Raji (cell line): ENCODE measurements at regions not wholly inside any gene's neighbourhood (a gene's known extent, or its start where the extent isn't known, plus 50 kb on each side); places are given as distances from the start of the nearest gene placed in this dataset.
A peak's percentile ranks its signal among the peaks of the same experiment; 100 is the strongest.

Experiments
- POLR2A ChIP-seq: IDR thresholded peaks from 2 replicates; pipeline ENCODE4 v1.6.1; 2011; ENCODE audit warnings: low read depth, low read length, control low read depth; ENCODE audit not compliant: insufficient read depth

GRCh38 chr17:77321649-77322513 lies 181.1 kb downstream of the SEC14L1 start:
- no peak for TF ChIP-seq POLR2A

GRCh38 chr17:77322514-77323412 lies 182.0 kb downstream of the SEC14L1 start:
- TF ChIP-seq POLR2A, result no peak

DNA sequence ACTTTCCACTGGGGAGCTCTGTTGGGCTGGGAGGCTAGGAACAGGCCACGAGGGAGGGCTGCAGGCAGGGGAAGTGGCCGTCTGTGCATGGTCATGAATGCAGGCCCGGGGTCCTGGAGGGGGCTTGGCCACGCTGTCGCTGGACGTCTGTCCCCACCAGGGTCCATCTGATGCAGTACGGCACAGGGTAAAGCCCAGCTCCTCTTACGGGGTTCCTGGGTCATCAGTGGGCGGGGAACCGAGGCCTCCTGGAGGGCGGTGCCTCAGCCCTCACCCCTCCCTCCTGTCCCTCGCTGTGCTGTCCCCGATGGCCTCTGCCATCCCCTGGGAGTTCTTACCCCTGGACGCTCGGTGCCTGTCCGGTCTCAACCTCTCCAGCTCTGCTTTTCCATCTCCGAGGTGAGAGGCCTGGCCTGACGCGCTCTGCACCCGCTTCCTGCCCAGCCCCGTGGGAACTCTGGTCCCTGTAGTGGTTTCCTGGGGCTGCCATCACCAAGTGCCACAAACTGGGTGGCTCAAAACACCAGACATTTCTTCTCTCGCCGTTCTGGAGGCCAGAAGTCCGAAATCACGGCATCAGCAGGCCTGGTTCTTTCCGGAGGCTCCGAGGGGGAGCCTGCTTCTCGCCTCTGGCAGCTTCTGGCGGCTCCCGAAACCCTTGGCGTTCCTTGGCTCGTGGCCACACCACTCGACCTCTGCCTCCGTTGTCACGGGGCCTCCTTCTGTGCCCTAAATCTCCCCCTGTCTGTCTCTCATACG lies 182.8 kb downstream of the SEC14L1 start:
- no peak for TF ChIP-seq POLR2A

GRCh38 chr17:77324227-77324626 lies 183.5 kb downstream of the SEC14L1 start:
- TF ChIP-seq POLR2A, result no peak

- TF ChIP-seq POLR2A, result no peak
These were observed 184.9 kb downstream of the SEC14L1 start for GRCh38 chr17:77325577-77326075.

GRCh38 chr17:77326076-77326591 lies 185.4 kb downstream of the SEC14L1 start:
- TF ChIP-seq POLR2A, result no peak

DNA sequence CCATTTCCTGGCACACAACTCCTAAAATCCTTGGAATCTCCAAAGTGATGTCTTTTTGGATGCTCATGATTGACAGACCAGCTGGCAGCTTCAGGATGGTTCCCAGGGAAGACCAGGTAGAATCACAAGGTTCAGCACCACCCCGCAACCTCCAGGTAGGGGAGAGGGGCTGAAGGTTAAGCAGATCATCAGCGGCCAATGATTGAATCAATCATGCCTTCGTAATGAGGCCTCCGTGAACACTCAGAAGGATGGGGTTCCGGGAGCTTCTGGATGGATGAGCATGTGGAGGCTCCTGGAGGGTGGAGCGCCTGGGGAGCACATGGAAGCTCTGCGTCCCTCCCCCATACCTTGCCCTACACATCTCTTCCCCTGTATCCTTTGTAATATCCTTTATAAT lies 185.9 kb downstream of the SEC14L1 start:
- TF ChIP-seq POLR2A, result no peak

DNA sequence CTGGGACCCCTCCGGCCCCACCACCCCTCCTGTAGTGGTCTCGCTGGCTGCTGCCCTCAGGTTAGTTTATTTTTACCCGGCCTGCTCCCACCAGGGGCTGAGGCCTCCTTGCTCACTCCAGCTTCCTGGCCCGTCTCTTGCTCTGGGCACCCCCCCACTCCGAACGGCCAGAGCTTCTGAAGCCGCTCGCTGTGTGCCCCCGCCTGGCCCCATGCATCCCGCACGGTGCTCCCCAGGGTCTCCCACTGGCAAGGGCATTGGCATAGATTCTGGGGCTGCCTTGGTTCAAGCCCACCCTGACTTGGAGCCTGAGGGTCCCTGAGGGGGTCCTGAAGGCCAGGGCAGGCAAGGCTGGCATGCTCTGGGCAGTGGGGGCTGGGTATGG lies 186.4 kb downstream of the SEC14L1 start:
- no peak for TF ChIP-seq POLR2A

DNA sequence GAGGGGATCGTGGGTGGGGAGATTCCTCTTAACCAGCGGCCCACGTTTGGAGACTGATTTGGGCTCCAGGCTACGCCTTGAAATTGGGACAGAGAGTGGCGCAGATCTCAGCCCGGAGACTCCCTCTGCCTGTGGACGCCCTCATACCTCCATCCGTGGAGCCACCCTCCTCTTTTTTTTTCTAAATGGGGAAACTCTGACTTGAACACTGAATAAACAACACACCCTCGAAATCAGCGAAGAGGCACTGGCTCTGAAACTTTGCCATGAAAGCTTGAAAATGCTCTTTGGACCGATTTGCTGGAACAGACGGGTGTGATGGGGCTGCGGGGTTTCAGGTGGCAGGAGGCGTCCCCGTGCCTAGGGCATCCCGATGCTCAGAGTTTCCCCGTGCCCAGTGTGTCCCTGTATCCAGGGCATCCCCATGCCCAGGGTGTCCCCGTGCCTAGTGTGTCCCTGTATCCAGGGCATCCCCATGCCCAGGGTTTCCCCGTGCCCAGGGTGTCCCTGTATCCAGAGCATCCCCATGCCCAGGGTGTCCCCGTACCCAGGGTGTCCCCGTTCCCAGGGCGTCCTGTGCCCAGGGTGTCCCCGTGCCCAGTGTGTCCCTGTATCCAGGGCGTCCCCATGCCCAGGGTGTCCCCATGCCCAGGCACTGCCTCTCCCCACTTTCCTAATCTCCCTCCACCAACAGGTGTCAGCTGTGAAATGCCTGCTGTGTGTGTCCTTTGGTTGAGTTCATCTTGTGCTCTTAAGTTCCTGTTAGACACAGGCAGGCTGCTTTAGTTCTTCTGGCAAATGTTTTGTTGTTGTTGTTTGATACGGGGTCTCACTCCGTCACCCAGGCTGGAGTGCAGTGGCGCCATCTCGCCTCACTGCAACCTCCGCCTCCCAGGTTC lies 187.0 kb downstream of the SEC14L1 start:
- TF ChIP-seq POLR2A, result no peak

- no peak for TF ChIP-seq POLR2A
These were observed 188.3 kb downstream of the SEC14L1 start for GRCh38 chr17:77328823-77329740.

DNA sequence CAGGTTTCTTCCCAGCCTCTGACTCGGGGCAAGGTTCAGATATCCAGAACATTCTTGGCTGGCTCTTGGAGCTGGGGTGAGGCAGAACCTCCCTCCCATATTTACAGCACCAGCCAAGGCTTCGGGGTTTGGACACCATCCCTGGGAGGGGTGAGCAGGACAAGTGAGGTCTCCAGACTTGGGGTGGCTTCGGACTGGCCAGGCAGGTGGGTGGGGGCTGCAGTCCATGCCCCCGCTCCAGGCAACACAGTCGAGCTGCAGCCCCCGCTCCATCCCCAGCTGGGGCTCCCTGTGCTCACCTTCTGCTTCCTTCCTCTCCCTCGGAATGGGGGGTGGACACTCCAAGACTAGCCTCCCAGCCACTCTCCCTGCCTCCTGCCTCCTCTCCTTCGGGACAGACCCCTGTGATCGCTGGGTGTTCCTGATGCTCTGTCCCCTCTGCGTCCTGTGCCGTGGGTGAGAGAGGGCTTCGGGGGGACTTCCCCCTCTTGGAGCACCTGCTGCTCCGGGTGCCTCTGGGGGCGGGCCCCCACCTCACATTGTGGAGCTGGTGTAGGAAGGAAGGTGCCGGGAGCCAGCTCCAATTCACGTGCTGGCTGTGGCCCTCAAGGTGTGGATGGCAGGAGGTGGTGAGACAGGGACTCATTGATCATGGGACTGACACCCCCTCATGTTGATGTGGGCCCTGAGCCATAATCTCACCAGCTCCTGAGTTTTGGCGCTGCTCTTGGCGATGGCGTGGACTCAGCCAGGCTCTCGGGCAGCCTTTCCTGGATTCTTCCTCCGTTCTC lies 189.2 kb downstream of the SEC14L1 start:
- TF ChIP-seq POLR2A, result no peak

DNA sequence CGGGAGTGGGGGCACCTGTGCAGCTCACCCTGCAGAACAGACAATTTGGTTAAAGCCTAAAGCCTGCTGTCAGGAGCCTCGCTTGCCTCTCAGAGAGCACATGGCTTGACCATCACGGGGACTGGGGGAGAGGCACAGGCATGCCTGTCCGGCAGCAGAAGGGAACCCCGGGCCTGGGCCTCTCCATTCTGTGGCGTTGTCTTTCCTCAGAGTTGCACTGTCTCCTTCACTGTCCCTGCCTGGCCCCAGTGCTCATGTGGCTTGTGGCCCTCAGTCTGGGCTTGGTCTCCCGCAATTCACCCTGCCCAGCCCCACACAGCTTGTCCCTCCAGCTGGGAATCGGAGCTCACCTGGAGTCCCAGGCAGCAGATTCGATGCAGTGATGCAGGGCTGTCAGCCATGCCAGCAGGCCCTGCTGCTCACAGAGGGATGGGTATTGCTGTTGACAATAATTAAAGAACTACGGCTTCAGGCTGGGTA lies 189.9 kb downstream of the SEC14L1 start:
- no peak for TF ChIP-seq POLR2A

DNA sequence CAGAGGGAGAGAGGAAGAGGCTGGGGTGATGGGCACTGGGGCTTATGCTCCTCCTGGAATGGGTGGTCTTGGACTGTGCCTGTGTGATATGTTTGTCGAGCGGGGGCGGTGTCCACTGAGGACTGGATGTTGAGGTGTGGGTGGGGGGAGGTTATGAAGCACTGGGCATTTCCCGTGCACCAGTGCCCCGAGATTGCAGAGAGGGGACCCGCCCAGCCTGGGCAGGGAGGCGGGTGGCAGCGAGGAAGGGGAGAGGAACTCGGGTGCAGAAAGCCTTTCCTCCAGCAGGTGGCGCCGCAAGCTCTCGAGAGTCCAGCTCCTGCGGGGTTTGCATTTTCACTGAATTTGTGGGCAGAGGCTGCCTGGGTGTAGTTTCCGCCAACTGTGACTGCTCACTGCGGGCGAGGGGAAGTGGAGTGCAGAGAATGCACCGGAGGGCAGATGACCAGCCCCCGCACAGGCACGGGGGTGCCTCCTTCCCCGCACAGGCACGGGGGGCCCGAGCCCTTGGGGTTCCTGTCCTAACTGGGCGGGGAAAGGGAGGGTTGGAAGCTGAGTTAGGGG lies 190.6 kb downstream of the SEC14L1 start:
- peak; percentile 45; the same call in 1 of the 2 replicates for TF ChIP-seq POLR2A
